Activated CD4-positive, alpha-beta T cell treated with anti-CD3 and anti-CD28 coated beads, Interleukin-2, amount 10 ng/mL, durations not matched to agents 7 days and 5 days (primary cell): ENCODE measurements at regions not wholly inside any gene's neighbourhood (a gene's known extent, or its start where the extent isn't known, plus 50 kb on each side); places are given as distances from the start of the nearest gene placed in this dataset.
A peak's percentile ranks its signal among the peaks of the same experiment; 100 is the strongest.

Source experiments
- CTCF ChIA-PET: fragments of 350-600 bp; sonication (Branson Sonifier 250); formaldehyde crosslinking; loops from one replicate; lab custom pipeline; 2021; ENCODE audit warnings: antibody characterized with exemption; lab: Charles Lee
- POLR2A ChIA-PET: fragments of 350-600 bp; sonication (Branson Sonifier 250); formaldehyde crosslinking; loops from one replicate; lab custom pipeline; 2021; ENCODE audit warnings: antibody characterized with exemption; lab: Charles Lee
- DNase-seq: peaks from one replicate; pipeline ENCODE4 v3.0.0-alpha.2; 2020
- H3K27ac Mint-ChIP-seq: one replicate; pipeline ENCODE4 v1.8.0; 2021; ENCODE audit warnings: mild to moderate bottlenecking, moderate library complexity, mixed read lengths
- H3K27me3 Mint-ChIP-seq: one replicate; pipeline ENCODE4 v1.8.0; 2021; ENCODE audit warnings: mixed read lengths
- H3K36me3 Mint-ChIP-seq: one replicate; pipeline ENCODE4 v1.8.0; 2021; ENCODE audit warnings: low read depth, mixed read lengths
- H3K4me1 Mint-ChIP-seq: one replicate; pipeline ENCODE4 v1.8.0; 2021; ENCODE audit warnings: mixed read lengths
- H3K4me3 Mint-ChIP-seq: one replicate; pipeline ENCODE4 v1.8.0; 2021; ENCODE audit warnings: mild to moderate bottlenecking, moderate library complexity, mixed read lengths
- H3K9me3 Mint-ChIP-seq: one replicate; pipeline ENCODE4 v1.8.0; 2021; ENCODE audit warnings: mixed read lengths

- peaks cover 6% of the 10 kb centered on the region for H3K9me3 Mint-ChIP-seq
- H3K4me1 Mint-ChIP-seq = no peaks in the 10 kb centered on the region
- no peak overlapping the region for H3K4me3 Mint-ChIP-seq
- no peaks in the 10 kb centered on the region for H3K36me3 Mint-ChIP-seq
- no peak overlapping the region for H3K27ac Mint-ChIP-seq
- ChIA-PET CTCF (no interaction called here), POLR2A (no interaction called here)
- no peak for DNase-seq
- no peaks in the 10 kb centered on the region for H3K27me3 Mint-ChIP-seq
Observed at GRCh38 chr13:82766732-82767321, 1115.4 kb downstream of the SLITRK1 start.

GRCh38 chr13:82758044-82758443 is 1124.2 kb downstream of the SLITRK1 start:
- POLR2A ChIA-PET = no interaction called here

GRCh38 chr13:82751206-82751605 is 1131.1 kb downstream of the SLITRK1 start:
- Mint-ChIP-seq H3K9me3 (no peaks in the 10 kb centered on the region), H3K27me3 (no peaks in the 10 kb centered on the region), H3K4me1 (no peaks in the 10 kb centered on the region), H3K27ac (peak overlapping the region; percentile 25), H3K36me3 (no peaks in the 10 kb centered on the region), H3K4me3 (no peak overlapping the region)
- ChIA-PET POLR2A (no interaction called here), CTCF (no interaction called here)
- no peak for DNase-seq

More at GRCh38 chr13:82758044-82758443, 1124.2 kb downstream of the SLITRK1 start:
- CTCF ChIA-PET = no interaction called here
- Mint-ChIP-seq H3K27me3 (no peaks in the 10 kb centered on the region), H3K4me3 (no peak overlapping the region), H3K36me3 (no peaks in the 10 kb centered on the region), H3K9me3 (no peaks in the 10 kb centered on the region), H3K27ac (no peak overlapping the region), H3K4me1 (no peaks in the 10 kb centered on the region)
- no peak for DNase-seq

- ChIA-PET POLR2A (no interaction called here), CTCF (no interaction called here)
- H3K27ac Mint-ChIP-seq = no peak overlapping the region
- H3K4me3 Mint-ChIP-seq = no peak overlapping the region
- H3K9me3 Mint-ChIP-seq = no peaks in the 10 kb centered on the region
- DNase-seq = no peak
- no peaks in the 10 kb centered on the region for H3K27me3 Mint-ChIP-seq
- no peaks in the 10 kb centered on the region for H3K4me1 Mint-ChIP-seq
- H3K36me3 Mint-ChIP-seq = no peaks in the 10 kb centered on the region
Observed at GRCh38 chr13:82749551-82749950, 1132.7 kb downstream of the SLITRK1 start.

GRCh38 chr13:82747958-82748357 is 1134.3 kb downstream of the SLITRK1 start:
- H3K27ac Mint-ChIP-seq = no peak overlapping the region
- ChIA-PET POLR2A (no interaction called here), CTCF (no interaction called here)
- H3K4me3 Mint-ChIP-seq = no peak overlapping the region
- H3K4me1 Mint-ChIP-seq = no peaks in the 10 kb centered on the region
- no peak for DNase-seq
- no peaks in the 10 kb centered on the region for H3K27me3 Mint-ChIP-seq
- no peaks in the 10 kb centered on the region for H3K9me3 Mint-ChIP-seq
- H3K36me3 Mint-ChIP-seq = no peaks in the 10 kb centered on the region

GRCh38 chr13:82747291-82747690 is 1135.0 kb downstream of the SLITRK1 start:
- no peaks in the 10 kb centered on the region for H3K36me3 Mint-ChIP-seq
- no peak overlapping the region for H3K27ac Mint-ChIP-seq
- POLR2A ChIA-PET = no interaction called here
- CTCF ChIA-PET = no interaction called here
- H3K9me3 Mint-ChIP-seq = no peaks in the 10 kb centered on the region
- no peaks in the 10 kb centered on the region for H3K27me3 Mint-ChIP-seq
- H3K4me1 Mint-ChIP-seq = no peaks in the 10 kb centered on the region
- DNase-seq = no peak
- no peak overlapping the region for H3K4me3 Mint-ChIP-seq

- no peak for DNase-seq
- ChIA-PET CTCF (no interaction called here), POLR2A (no interaction called here)
- H3K4me1 Mint-ChIP-seq = no peaks in the 10 kb centered on the region
- peaks cover 11% of the 10 kb centered on the region for H3K9me3 Mint-ChIP-seq
- H3K27me3 Mint-ChIP-seq = no peaks in the 10 kb centered on the region
- H3K4me3 Mint-ChIP-seq = no peak overlapping the region
- H3K27ac Mint-ChIP-seq = no peak overlapping the region
- no peaks in the 10 kb centered on the region for H3K36me3 Mint-ChIP-seq
Observed at GRCh38 chr13:82740442-82740841, 1141.8 kb downstream of the SLITRK1 start.

GRCh38 chr13:82739881-82740280 is 1142.4 kb downstream of the SLITRK1 start:
- Mint-ChIP-seq H3K9me3 (peaks cover 15% of the 10 kb centered on the region), H3K4me1 (no peaks in the 10 kb centered on the region), H3K36me3 (no peaks in the 10 kb centered on the region), H3K27me3 (no peaks in the 10 kb centered on the region), H3K27ac (no peak overlapping the region), H3K4me3 (no peak overlapping the region)
- CTCF ChIA-PET = no interaction called here
- DNase-seq = no peak
- POLR2A ChIA-PET = no interaction called here

GRCh38 chr13:82729401-82729800 is 1152.9 kb downstream of the SLITRK1 start:
- Mint-ChIP-seq H3K36me3 (no peaks in the 10 kb centered on the region), H3K27me3 (no peaks in the 10 kb centered on the region), H3K27ac (no peak overlapping the region), H3K9me3 (peaks cover 2% of the 10 kb centered on the region), H3K4me1 (no peaks in the 10 kb centered on the region), H3K4me3 (no peak overlapping the region)
- no peak for DNase-seq
- CTCF ChIA-PET = no interaction called here
- POLR2A ChIA-PET = no interaction called here

GRCh38 chr13:82720986-82721385 is 1161.3 kb downstream of the SLITRK1 start:
- DNase-seq = no peak
- no peak overlapping the region for H3K4me3 Mint-ChIP-seq
- H3K4me1 Mint-ChIP-seq = no peaks in the 10 kb centered on the region
- no peak overlapping the region for H3K27ac Mint-ChIP-seq
- ChIA-PET POLR2A (no interaction called here), CTCF (interaction anchor here (0.6 kb wide), 1 partner anchor 182 kb away, joined by 3 read pairs; no protein-coding TSS in a partner anchor)
- H3K27me3 Mint-ChIP-seq = no peaks in the 10 kb centered on the region
- H3K36me3 Mint-ChIP-seq = no peaks in the 10 kb centered on the region
- peaks cover under 1% of the 10 kb centered on the region for H3K9me3 Mint-ChIP-seq

- Mint-ChIP-seq H3K27me3 (no peaks in the 10 kb centered on the region), H3K4me1 (no peaks in the 10 kb centered on the region), H3K36me3 (no peaks in the 10 kb centered on the region), H3K4me3 (no peak overlapping the region), H3K9me3 (no peaks in the 10 kb centered on the region), H3K27ac (no peak overlapping the region)
- ChIA-PET CTCF (no interaction called here), POLR2A (no interaction called here)
- no peak for DNase-seq
Observed at GRCh38 chr13:82719987-82720386, 1162.3 kb downstream of the SLITRK1 start.

- H3K27me3 Mint-ChIP-seq = no peaks in the 10 kb centered on the region
- H3K4me3 Mint-ChIP-seq = no peak overlapping the region
- H3K27ac Mint-ChIP-seq = no peak overlapping the region
- DNase-seq = no peak
- CTCF ChIA-PET = no interaction called here
- POLR2A ChIA-PET = no interaction called here
- no peaks in the 10 kb centered on the region for H3K4me1 Mint-ChIP-seq
- no peaks in the 10 kb centered on the region for H3K36me3 Mint-ChIP-seq
- H3K9me3 Mint-ChIP-seq = no peaks in the 10 kb centered on the region
Observed at GRCh38 chr13:82717249-82717648, 1165.0 kb downstream of the SLITRK1 start.

GRCh38 chr13:82713687-82714405 is 1168.4 kb downstream of the SLITRK1 start:
- Mint-ChIP-seq H3K4me3 (no peak overlapping the region), H3K4me1 (no peaks in the 10 kb centered on the region), H3K27me3 (no peaks in the 10 kb centered on the region), H3K9me3 (no peaks in the 10 kb centered on the region), H3K36me3 (no peaks in the 10 kb centered on the region), H3K27ac (no peak overlapping the region)
- ChIA-PET CTCF (no interaction called here), POLR2A (no interaction called here)
- DNase-seq = no peak

- CTCF ChIA-PET = no interaction called here
- no peak overlapping the region for H3K4me3 Mint-ChIP-seq
- H3K27me3 Mint-ChIP-seq = no peaks in the 10 kb centered on the region
- H3K27ac Mint-ChIP-seq = no peak overlapping the region
- DNase-seq = no peak
- no peaks in the 10 kb centered on the region for H3K4me1 Mint-ChIP-seq
- H3K36me3 Mint-ChIP-seq = no peaks in the 10 kb centered on the region
- no peaks in the 10 kb centered on the region for H3K9me3 Mint-ChIP-seq
- POLR2A ChIA-PET = no interaction called here
Observed at GRCh38 chr13:82702513-82702912, 1179.8 kb downstream of the SLITRK1 start.
